ENCODE measurements at regions not wholly inside any gene's neighbourhood (a gene's known extent, or its start where the extent isn't known, plus 50 kb on each side); places are given as distances from the start of the nearest gene placed in this dataset.
A peak's percentile ranks its signal among the peaks of the same experiment; 100 is the strongest.

DNA sequence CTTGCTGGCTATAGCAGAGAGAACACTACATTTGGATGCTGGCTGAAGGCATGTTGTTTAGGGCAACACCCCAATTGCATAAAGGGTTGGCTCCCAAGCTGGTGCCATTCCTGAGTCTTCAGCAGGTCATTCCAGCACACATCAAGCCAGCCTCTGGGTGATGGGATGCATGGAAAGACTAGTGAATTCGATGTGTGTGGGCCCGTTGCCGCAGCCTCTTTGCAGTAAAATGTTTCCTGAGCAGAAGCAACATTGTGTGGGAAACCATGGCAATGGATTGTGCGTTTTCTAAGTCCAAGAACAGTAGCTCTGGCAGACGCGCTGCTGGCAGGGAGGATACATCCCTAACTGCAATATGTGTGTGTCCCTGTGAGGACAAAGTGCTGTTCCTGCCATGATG, 142.4 kb upstream of the SLC24A3 start:
- ATAC-seq (no peak), DNase-seq (no peak)
- intact Hi-C loops (cut with DNase I) = no loop called here

DNA sequence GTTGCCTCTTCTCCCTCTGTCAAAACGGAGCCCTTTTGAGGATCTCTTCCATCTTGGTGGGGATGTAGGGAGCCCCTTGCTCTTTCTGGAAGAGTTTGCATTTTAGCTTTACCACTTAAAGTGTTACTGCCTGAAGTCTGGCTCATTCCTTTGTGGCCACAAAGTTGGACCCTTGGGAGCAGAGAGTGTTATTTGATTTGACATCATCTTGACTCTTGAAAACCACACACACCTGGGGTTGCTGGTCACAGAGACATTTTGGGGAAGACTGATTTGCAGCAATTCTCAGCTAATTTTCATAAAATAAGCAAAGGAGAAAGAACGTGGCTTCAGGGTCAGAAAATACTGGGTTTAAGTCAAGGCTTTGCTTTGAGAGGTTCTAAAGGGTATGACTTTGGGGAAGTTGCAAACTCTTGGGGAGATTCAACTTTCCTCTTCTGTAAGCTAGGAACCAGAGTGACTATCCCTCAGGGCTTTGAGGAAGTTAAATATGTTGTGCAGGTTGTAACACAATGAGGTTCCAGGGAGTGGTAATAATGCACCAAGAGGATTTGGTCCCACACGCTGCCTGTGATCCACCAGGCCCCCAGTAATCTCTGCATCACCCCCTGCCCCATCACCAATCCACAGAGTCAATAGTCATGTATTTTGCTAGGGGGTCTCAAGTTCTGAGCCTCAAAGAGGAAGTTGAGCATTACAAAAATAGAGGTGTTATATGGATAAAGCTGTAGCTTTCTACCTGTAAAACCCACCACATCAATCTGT, 141.6 kb upstream of the SLC24A3 start:
- ATAC-seq (no peak), DNase-seq (no peak)

GRCh38 chr20:19071446-19071725, 141.1 kb upstream of the SLC24A3 start:
- ATAC-seq = no peak
- DNase-seq = no peak
- intact Hi-C loops (cut with DNase I) = no loop called here

More for the DNA sequence above, 141.6 kb upstream of the SLC24A3 start:
- intact Hi-C loops (cut with DNase I) = no loop called here

GRCh38 chr20:19071902-19072498, 140.4 kb upstream of the SLC24A3 start:
- ATAC-seq (no peak), DNase-seq (no peak)
- intact Hi-C loops (cut with DNase I) = no loop called here

GRCh38 chr20:19072988-19073387, 139.5 kb upstream of the SLC24A3 start:
- intact Hi-C loops (cut with DNase I) = no loop called here
- DNase-seq (no peak), ATAC-seq (no peak)

GRCh38 chr20:19073584-19074218, 138.7 kb upstream of the SLC24A3 start:
- no peak for ATAC-seq
- intact Hi-C loops (cut with DNase I) = no loop called here
- DNase-seq = no peak

- DNase-seq (no peak), ATAC-seq (no peak)
- intact Hi-C loops (cut with DNase I) = no loop called here
Observed at GRCh38 chr20:19074356-19074755, 138.1 kb upstream of the SLC24A3 start.

DNA sequence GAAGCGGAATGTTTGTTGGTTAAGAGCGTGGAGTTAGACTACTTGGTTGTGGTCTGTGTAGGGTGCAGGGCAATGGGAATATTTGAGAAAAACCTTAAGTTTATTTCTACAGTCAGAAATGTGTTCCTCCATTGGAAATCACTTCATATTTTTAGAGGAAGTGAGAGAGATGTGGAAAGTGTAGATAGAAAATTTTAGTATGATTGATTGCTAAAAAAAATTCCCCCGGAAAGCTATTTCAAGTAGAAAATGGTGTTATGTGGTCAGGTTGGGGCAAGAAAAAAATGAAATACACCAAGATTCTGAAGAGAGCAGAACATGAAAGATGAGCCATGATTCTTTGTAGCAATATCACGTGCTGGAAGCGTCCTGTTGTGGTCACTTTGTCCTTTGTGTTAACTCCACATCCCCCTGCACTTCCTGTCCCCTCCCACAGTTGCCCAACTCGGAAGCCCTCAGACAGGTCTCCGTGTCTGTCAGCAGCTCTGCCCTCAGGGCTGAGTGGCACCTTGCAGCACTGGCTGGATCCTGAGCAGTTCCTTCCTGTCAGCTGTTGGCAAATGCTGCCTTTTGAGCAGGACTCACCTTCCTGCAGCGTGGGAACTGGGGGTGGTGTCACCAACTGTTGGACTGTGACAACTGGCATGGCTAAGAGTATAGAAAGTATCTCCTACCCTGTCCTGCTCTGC, 137.5 kb upstream of the SLC24A3 start:
- DNase-seq (peak; percentile 30), ATAC-seq (no peak)
- intact Hi-C loops (cut with DNase I) = no loop called here

DNA sequence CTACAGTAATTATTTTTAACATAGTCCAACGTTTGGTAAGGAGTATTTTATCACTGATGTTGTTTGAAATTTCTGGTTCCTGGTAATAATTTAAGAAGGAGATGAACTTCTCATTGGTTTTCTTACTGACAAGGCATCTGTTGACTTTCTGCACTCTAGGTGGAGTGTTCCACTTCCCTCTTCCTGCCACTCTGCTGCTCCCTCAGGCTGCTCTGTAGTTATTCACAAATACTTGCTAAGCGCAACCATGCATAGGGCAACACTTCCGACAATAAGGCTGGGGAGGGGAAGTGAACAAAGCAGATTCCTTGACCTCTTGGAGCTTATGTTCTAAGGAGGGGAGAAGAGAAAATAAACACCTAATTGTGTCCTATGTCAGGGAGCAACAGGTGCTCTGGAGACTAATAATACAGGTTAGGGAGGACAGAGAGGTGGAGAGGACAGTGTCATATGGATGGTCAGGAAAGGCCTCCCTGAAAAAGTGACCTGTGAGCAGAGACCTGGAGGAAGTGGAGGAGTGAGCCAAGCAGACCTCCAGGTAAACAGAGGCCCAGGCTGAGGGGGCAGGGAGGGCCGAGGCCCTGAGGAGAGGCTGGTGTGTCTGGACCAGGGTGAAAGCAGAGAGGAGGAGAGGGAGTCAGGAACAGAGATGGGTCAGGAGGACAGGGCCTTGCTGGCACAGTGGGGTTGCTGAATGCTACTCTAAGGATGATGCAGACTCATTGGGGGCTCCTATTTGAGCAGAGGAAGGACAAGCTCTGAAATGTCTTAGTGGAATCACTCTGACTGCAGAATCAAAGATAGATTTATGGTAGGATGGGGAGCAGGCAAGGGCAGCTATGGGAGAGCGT, 134.8 kb upstream of the SLC24A3 start:
- no peak for ATAC-seq
- intact Hi-C loops (cut with DNase I) = no loop called here
- DNase-seq = no peak

- intact Hi-C loops (cut with DNase I) = no loop called here
- DNase-seq (no peak), ATAC-seq (no peak)
Observed at GRCh38 chr20:19078448-19079373, 133.7 kb upstream of the SLC24A3 start.

DNA sequence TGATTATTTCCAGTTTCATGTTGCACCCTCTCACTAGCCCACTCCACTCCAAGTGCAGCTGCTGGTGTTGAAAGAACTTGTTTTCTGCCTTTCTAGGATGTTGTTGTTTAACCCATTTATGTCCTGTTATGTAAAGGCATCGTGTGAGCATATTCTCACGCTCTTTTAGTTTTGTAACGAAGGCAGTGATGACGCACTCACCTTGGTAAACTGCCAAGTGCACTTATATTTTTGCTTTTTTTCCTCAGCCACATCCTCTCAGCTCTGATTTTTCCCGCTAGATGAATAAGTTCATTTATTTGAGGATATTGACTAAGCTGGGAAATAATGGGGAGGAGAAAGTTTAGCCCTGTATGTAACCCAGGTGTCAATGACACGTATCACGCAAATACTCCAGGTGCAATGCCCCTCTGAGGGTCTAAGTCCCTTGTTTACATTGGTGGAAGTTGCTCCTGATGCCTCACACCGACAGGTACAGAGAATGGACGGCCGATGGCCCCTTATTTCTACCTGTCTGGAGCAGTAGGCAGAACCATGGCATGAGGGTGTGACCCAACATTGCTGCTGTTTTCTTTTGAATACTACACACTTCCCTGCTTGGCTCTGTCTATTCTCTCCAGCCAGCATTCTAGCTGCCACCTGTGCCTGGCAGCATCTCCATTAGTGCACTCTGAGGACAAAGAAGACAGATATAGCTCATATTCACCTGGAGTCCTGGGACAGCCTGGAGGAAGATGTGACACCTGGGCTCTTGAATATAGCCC, 132.7 kb upstream of the SLC24A3 start:
- ATAC-seq (no peak), DNase-seq (no peak)
- intact Hi-C loops (cut with DNase I) = no loop called here

- intact Hi-C loops (cut with DNase I) = no loop called here
- DNase-seq (no peak), ATAC-seq (no peak)
Observed at GRCh38 chr20:19081937-19082336, 130.5 kb upstream of the SLC24A3 start.

- no peak for ATAC-seq
- no peak for DNase-seq
- intact Hi-C loops (cut with DNase I) = no loop called here
Observed at GRCh38 chr20:19083136-19083621, 129.3 kb upstream of the SLC24A3 start.

DNA sequence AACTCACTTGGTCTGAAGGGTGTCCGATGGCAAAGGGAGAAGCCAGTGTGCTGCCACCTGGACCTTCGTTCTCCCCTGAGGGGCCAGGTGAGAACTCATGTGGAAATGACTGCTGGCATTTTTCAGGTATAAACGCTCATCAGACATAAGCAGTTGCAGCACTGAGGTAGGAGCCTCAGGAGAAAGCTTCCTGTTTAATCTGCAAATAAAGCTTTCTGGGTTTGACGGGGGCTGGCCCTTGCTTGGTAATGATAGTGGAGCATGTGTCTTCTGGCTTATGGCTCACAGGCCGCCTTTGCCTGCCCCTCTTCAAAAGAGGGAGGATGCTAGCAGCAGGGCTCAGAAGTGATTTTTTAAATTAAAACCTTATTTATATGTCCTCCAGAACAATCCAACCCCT, 122.1 kb upstream of the SLC24A3 start:
- intact Hi-C loops (cut with DNase I) = no loop called here
- DNase-seq (no peak), ATAC-seq (no peak)

GRCh38 chr20:19094959-19095541, 117.4 kb upstream of the SLC24A3 start:
- DNase-seq = no peak
- intact Hi-C loops (cut with DNase I) = no loop called here
- ATAC-seq = no peak

DNA sequence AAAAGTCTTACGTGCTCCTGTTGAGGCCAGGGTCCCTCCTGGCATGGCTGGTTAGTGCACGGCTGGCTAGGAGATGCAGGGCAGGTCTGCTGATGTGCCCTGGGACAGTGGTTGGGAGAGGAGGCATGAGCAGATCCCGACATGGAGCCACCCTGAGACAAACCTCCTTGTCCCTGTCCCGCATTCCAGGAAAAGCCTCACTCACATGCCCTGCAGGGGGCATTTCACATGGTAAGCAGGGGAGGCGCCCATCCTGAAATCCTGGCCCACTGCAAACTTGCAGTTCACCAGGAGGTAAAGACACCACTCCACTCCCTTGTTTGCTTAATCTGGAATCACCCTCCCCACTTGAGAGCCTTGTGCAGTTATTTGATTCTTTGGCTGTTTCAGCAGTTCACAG, 116.7 kb upstream of the SLC24A3 start:
- ATAC-seq (no peak), DNase-seq (no peak)
- intact Hi-C loops (cut with DNase I) = no loop called here

- no peak for ATAC-seq
Observed at GRCh38 chr20:19096843-19097242, 115.6 kb upstream of the SLC24A3 start.

More at GRCh38 chr20:19096843-19097242, 115.6 kb upstream of the SLC24A3 start:
- no peak for DNase-seq
- intact Hi-C loops (cut with DNase I) = no loop called here

Data from left cardiac atrium (tissue), 4 donors.